ENCODE measurements at regions not wholly inside any gene's neighbourhood (a gene's known extent, or its start where the extent isn't known, plus 50 kb on each side); places are given as distances from the start of the nearest gene placed in this dataset.

DNA sequence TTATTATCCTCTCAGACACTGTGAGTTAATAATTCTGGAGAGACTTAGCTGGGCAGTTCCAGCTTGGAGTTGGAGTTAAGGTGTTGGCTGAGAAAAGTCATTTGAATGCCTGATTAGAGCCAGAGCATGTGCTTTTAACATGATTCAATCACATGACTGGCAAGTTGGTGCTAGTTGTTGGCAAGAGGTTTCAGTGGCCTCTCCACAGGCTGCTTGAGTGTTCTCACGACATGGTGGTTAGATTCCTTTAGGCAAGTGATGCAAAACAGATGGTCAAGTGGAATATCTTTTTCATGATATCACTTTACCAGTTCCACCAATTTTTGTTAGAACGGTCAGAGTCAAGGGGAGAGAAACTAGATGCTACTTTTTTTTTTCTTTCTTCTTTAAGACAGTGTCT, 262.7 kb upstream of the FN1 start:
- Histone ChIP-seq H3K27me3 (no peaks in the 10 kb centered on the region), H3K4me3 (no peak overlapping the region), H3K9me3 (no peaks in the 10 kb centered on the region), H3K27ac (no peak overlapping the region), H3K4me1 (no peaks in the 10 kb centered on the region), H3K36me3 (replicated peaks in 1 of 2; ENCODE audit: insufficient read depth in 1 of 2, low read depth in 2 of 2) (no peaks in the 10 kb centered on the region)
- no peak for ATAC-seq
- TF ChIP-seq POLR2A (IDR thresholded peaks at IDR 0.05): no peak
- TF ChIP-seq, protein P1, sequence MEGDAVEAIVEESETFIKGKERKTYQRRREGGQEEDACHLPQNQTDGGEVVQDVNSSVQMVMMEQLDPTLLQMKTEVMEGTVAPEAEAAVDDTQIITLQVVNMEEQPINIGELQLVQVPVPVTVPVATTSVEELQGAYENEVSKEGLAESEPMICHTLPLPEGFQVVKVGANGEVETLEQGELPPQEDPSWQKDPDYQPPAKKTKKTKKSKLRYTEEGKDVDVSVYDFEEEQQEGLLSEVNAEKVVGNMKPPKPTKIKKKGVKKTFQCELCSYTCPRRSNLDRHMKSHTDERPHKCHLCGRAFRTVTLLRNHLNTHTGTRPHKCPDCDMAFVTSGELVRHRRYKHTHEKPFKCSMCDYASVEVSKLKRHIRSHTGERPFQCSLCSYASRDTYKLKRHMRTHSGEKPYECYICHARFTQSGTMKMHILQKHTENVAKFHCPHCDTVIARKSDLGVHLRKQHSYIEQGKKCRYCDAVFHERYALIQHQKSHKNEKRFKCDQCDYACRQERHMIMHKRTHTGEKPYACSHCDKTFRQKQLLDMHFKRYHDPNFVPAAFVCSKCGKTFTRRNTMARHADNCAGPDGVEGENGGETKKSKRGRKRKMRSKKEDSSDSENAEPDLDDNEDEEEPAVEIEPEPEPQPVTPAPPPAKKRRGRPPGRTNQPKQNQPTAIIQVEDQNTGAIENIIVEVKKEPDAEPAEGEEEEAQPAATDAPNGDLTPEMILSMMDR (IDR thresholded peaks at IDR 0.05): no peak
- DNase-seq: no peak
- 68 to 73% methylated on average over 2 of the region's 2 CpGs for WGBS, 2 donors
- intact Hi-C loops (cut with DNase I): no loop called here

DNA sequence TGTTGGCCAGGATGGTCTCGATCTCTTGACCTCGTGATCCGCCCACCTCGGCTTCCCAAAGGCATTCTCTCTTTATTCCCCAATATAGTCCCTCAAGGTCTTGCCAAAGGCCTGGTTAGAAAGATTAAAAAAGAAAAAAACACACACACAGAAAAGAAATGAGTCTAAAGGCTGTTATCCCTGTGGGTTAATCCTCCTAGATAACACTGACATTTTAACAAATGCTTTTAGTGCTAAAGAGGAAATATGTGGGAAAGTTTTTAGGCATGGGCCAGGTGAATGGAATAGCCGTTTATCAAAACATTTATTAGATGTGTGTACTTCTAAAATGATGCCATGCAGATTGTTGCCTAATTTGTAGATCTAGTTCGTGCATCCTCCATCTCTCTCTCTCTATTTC, 261.6 kb upstream of the FN1 start:
- 39 to 40% methylated on average over 6 of the region's 6 CpGs for WGBS, 2 donors
- Histone ChIP-seq H3K4me3 (no peak overlapping the region), H3K27me3 (no peaks in the 10 kb centered on the region), H3K4me1 (no peaks in the 10 kb centered on the region), H3K9me3 (no peaks in the 10 kb centered on the region), H3K36me3 (replicated peaks in 1 of 2; ENCODE audit: insufficient read depth in 1 of 2, low read depth in 2 of 2) (no peaks in the 10 kb centered on the region), H3K27ac (no peak overlapping the region)
- TF ChIP-seq, protein P1 (IDR thresholded peaks at IDR 0.05): no peak
- no peak for TF ChIP-seq POLR2A (IDR thresholded peaks at IDR 0.05)
- DNase-seq (no peak), ATAC-seq (no peak)
- intact Hi-C loops (cut with DNase I): no loop called here

DNA sequence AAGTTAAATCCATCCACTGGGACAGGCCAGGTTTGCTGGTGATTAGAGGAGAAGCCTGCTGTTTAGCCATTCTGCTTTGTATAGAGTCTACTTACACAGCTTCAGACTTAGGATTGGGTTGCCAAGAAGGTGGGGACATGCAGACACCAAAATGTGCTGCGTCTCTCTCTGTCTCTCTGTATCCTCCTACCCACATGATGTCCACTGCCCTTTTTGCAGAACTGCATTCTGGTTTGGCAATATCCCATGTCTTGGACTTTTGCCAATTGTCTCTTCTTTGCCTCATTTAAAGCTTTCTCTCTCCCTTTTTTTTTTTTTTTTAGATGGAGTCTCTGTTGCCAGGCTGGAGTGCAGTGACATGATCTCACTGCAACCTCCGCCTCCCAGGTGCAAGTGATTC, 261.1 kb upstream of the FN1 start:
- DNase-seq: peak in 1 of 4 donors; percentile 43
- WGBS, 2 donors: 59 to 80% methylated on average over 2 of the region's 2 CpGs
- H3K9me3 ChIP-seq: no peaks in the 10 kb centered on the region
- intact Hi-C loops (cut with DNase I): no loop called here
- no peak overlapping the region for H3K27ac ChIP-seq
- no peaks in the 10 kb centered on the region for H3K27me3 ChIP-seq
- H3K4me3 ChIP-seq: no peak overlapping the region
- H3K36me3 ChIP-seq (replicated peaks in 1 of 2; ENCODE audit: insufficient read depth in 1 of 2, low read depth in 2 of 2): no peaks in the 10 kb centered on the region
- H3K4me1 ChIP-seq: no peaks in the 10 kb centered on the region
- ATAC-seq: no peak
- TF ChIP-seq POLR2A (IDR thresholded peaks at IDR 0.05): no peak
- TF ChIP-seq, protein P1 (IDR thresholded peaks at IDR 0.05): no peak

DNA sequence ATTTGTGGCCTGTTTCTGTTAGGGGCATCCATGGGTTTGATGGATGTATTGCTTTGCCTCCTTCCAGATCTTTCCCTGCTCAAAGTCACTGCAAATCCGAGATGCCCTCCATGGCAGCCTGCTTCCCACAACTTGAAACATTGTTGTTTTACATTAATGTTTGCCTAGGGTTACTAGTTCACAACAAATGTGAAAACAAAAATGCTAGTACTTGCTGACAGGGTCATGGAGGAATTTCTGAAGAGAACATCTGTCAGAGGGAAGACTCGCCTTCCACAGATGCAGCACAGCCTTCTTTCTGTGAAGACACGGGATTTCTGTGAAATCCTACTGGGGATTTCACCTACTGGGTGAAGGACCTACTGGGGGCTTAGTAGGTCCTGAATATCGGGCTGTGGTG, 260.0 kb upstream of the FN1 start:
- no peak overlapping the region for H3K4me3 ChIP-seq
- H3K27me3 ChIP-seq: no peaks in the 10 kb centered on the region
- H3K27ac ChIP-seq: no peak overlapping the region
- no peak for TF ChIP-seq POLR2A (IDR thresholded peaks at IDR 0.05)
- TF ChIP-seq, protein P1 (IDR thresholded peaks at IDR 0.05): no peak
- intact Hi-C loops (cut with DNase I): no loop called here
- H3K36me3 ChIP-seq (replicated peaks in 1 of 2; ENCODE audit: insufficient read depth in 1 of 2, low read depth in 2 of 2): no peaks in the 10 kb centered on the region
- WGBS, 2 donors: 56 to 62% methylated on average over 4 of the region's 4 CpGs
- ATAC-seq (no peak), DNase-seq (no peak)
- no peaks in the 10 kb centered on the region for H3K9me3 ChIP-seq
- H3K4me1 ChIP-seq: no peaks in the 10 kb centered on the region

DNA sequence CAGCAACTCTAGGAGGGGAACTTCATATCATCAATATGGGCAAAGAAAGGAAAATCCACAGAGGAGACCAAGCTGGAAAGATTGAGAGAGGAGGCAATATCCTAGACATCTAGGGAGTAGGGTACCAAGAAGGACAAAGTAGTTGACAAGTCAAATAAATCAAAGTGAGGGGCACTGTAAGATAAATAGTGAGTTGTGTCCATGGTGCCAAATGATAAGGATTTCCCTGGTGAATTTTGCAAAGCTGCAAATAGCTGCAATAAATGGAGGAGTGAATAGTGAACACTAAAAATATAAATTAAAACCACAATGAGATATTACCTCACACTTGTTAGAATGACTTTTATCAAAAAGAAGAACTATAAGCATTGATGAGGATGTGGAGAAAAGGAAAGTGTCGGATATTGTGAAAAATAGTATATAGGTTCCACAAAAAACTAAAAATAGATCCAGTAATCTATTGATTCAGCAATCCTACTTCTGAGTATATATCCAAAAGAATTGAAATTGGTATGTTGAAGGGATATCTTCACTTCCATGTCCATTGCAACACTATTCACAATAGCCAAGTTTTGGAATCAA, 258.2 kb upstream of the FN1 start:
- DNase-seq: no peak
- intact Hi-C loops (cut with DNase I): no loop called here
- TF ChIP-seq, protein P1 (IDR thresholded peaks at IDR 0.05): no peak
- no peak for TF ChIP-seq POLR2A (IDR thresholded peaks at IDR 0.05)
- H3K27me3 ChIP-seq: no peaks in the 10 kb centered on the region
- H3K4me1 ChIP-seq: no peaks in the 10 kb centered on the region
- H3K36me3 ChIP-seq (replicated peaks in 1 of 2; ENCODE audit: insufficient read depth in 1 of 2, low read depth in 2 of 2): no peaks in the 10 kb centered on the region
- H3K9me3 ChIP-seq: no peaks in the 10 kb centered on the region
- no peak for ATAC-seq
- H3K4me3 ChIP-seq: no peak overlapping the region
- peak overlapping the region in 1 of 4 donors; percentile 18 for H3K27ac ChIP-seq
- 74 to 81% methylated on average over 1 of the region's 1 CpG for WGBS, 2 donors

Measured in body of pancreas (tissue), 4 donors.